MM.1S (cell line): ENCODE measurements at regions not wholly inside any gene's neighbourhood (a gene's known extent, or its start where the extent isn't known, plus 50 kb on each side); places are given as distances from the start of the nearest gene placed in this dataset.

Experiments
- CTCF ChIP-seq: fragments of 300-600 bp; sonication (generic); IDR thresholded peaks from 2 replicates; pipeline ENCODE4 v1.5.1; 2016; ENCODE audit warnings: antibody characterized with exemption, low read length, mixed read lengths
- EZH2 ChIP-seq: fragments of 300-600 bp; sonication (generic); optimal IDR thresholded peaks from 2 replicates; pipeline ENCODE3; 2017; ENCODE audit warnings: low read depth, mild to moderate bottlenecking, antibody characterized with exemption, low read length, mixed read lengths
- EZH2phosphoT487 ChIP-seq: fragments of 300-600 bp; sonication (generic); IDR thresholded peaks from 2 replicates; pipeline ENCODE4 v1.6.1; 2018; ENCODE audit warnings: antibody characterized with exemption, low read length

GRCh38 chr12:75724307-75724927 lies 213.0 kb upstream of the KRR1 start:
- TF ChIP-seq EZH2 (no peak), CTCF (no peak), EZH2phosphoT487 (no peak)
